GM12878 (cell line): ENCODE measurements at regions not wholly inside any gene's neighbourhood (a gene's known extent, or its start where the extent isn't known, plus 50 kb on each side); places are given as distances from the start of the nearest gene placed in this dataset.

Experiments used
- ATAC-seq: fragments of 200-7000 bp; cut with Tn5 transposase; 3 replicates; pipeline ENCODE4 v1.9.1; 2020; ENCODE audit warnings: mild to moderate bottlenecking, moderate library complexity
- BruUV-seq: library from RNA; stranded (reverse); fragments of 400-500 nt; replicated peaks from 2 replicates; lab custom pipeline; 2021; lab: Mats Ljungman, UMichigan
- CTCF ChIA-PET: fragments of 300-600 bp; sonication (Branson Sonifier 250); formaldehyde crosslinking; extraction: SDS; loops from one replicate; lab custom pipeline; 2021; ENCODE audit warnings: inconsistent platforms; lab: Yijun Ruan, JAX
- POLR2A ChIA-PET: fragments of 350-600 bp; formaldehyde crosslinking; extraction: SDS; loops from one replicate; lab custom pipeline; 2021; ENCODE audit warnings: inconsistent platforms; lab: Charles Lee
- RAD21 ChIA-PET: fragments of 300-600 bp; sonication (Branson Sonifier 250); formaldehyde crosslinking; loops from one replicate; lab custom pipeline; 2023; ENCODE audit warnings: antibody characterized with exemption; ENCODE audit not compliant: unreplicated experiment; lab: Charles Lee
- SMC1A ChIA-PET: fragments of 300-600 bp; sonication (Branson Sonifier 250); formaldehyde crosslinking; loops from one replicate; lab custom pipeline; 2023; ENCODE audit not compliant: unreplicated experiment, uncharacterized antibody; lab: Charles Lee
- DNase-seq: peaks from one replicate; pipeline ENCODE4 v3.0.0-alpha.2; 2011; ENCODE audit warnings: low read depth, low spot score
- FAIRE-seq: peaks from 3 replicates; lab custom pipeline; 2011; peaks lifted over from hg19 to GRCh38; lab: Jason Lieb, UNC
- H2AFZ ChIP-seq: 2 replicates; pipeline ENCODE4 v1.6.0; 2011; ENCODE audit warnings: low read depth, low read length, control low read depth; ENCODE audit not compliant: control insufficient read depth
- H3K27ac ChIP-seq: 2 replicates; pipeline ENCODE4 v1.5.1; 2011; ENCODE audit warnings: control low read depth; ENCODE audit not compliant: control insufficient read depth, insufficient read depth
- H3K27me3 ChIP-seq, 2 experiments: replicated peaks in 1 of 2; 2 replicates each; pipeline versions ENCODE4 v1.6.0 to v1.6.1; 2011; ENCODE audit warnings: low read length in 1 of 2; ENCODE audit not compliant: control insufficient read depth in 2 of 2, insufficient read depth in 2 of 2
- H3K36me3 ChIP-seq, 2 experiments: 2 replicates each; pipeline ENCODE4 v1.5.1; 2011; ENCODE audit warnings: low read length in 1 of 2; ENCODE audit not compliant: control insufficient read depth in 2 of 2, insufficient read depth in 2 of 2
- H3K4me1 ChIP-seq: 2 replicates; pipeline ENCODE4 v1.6.1; 2011; ENCODE audit warnings: mild to moderate bottlenecking, low read length, moderate library complexity, mixed read lengths; ENCODE audit not compliant: control insufficient read depth, insufficient read depth
- H3K4me2 ChIP-seq: 2 replicates; pipeline ENCODE4 v1.6.0; 2011; ENCODE audit warnings: control low read depth; ENCODE audit not compliant: control insufficient read depth, insufficient read depth
- H3K4me3 ChIP-seq: fragments of 200-600 bp; sonication (generic); 2 replicates; pipeline ENCODE4 v1.5.1; 2016
- H3K79me2 ChIP-seq: 2 replicates; pipeline ENCODE4 v1.6.0; 2011; ENCODE audit warnings: low read length; ENCODE audit not compliant: control insufficient read depth, insufficient read depth
- H3K9ac ChIP-seq: 2 replicates; pipeline ENCODE4 v1.8.0; 2011; ENCODE audit warnings: low read length, control low read depth, mixed read lengths; ENCODE audit not compliant: control insufficient read depth, insufficient read depth
- H3K9me3 ChIP-seq: replicated peaks from 3 replicates; pipeline ENCODE4 v1.5.1; 2011; ENCODE audit warnings: mild to moderate bottlenecking, low read length; ENCODE audit not compliant: control insufficient read depth, insufficient read depth
- H4K20me1 ChIP-seq: 2 replicates; pipeline ENCODE4 v1.6.0; 2011; ENCODE audit not compliant: control insufficient read depth, insufficient read depth
- BRCA1 ChIP-seq: IDR thresholded peaks from 2 replicates; pipeline ENCODE4 v1.6.1; 2011; ENCODE audit warnings: low read depth, low read length, improper control_type of control experiment
- ELK1 ChIP-seq: IDR thresholded peaks from 2 replicates; pipeline ENCODE4 v1.6.1; 2012; ENCODE audit warnings: low read depth, low read length, improper control_type of control experiment
- ESRRA ChIP-seq: IDR thresholded peaks from 2 replicates; pipeline ENCODE4 v1.6.1; 2012; ENCODE audit warnings: mild to moderate bottlenecking, low read length, improper control_type of control experiment
- FOXK2 ChIP-seq: fragments of 450-650 bp; IDR thresholded peaks from 2 replicates; pipeline ENCODE4 v1.6.1; 2017; ENCODE audit warnings: mild to moderate bottlenecking, moderate library complexity
- JUNB ChIP-seq: IDR thresholded peaks from 2 replicates; pipeline ENCODE4 v1.6.1; 2016; ENCODE audit warnings: antibody characterized with exemption, mild to moderate bottlenecking
- PAX8 ChIP-seq: fragments of 450-650 bp; IDR thresholded peaks from 2 replicates; pipeline ENCODE4 v1.6.1; 2017; ENCODE audit warnings: mild to moderate bottlenecking, moderate library complexity
- PML ChIP-seq: IDR thresholded peaks from 2 replicates; pipeline ENCODE4 v1.6.1; 2012; ENCODE audit warnings: low read length, inconsistent platforms
- RAD21 ChIP-seq: IDR thresholded peaks from 2 replicates; pipeline ENCODE4 v1.6.1; 2011; ENCODE audit warnings: mild to moderate bottlenecking, low read depth, low read length, moderate library complexity; ENCODE audit not compliant: insufficient read depth
- RUNX3 ChIP-seq: IDR thresholded peaks from 2 replicates; pipeline ENCODE4 v1.6.1; 2012; ENCODE audit warnings: low read length, inconsistent platforms
- STAT3 ChIP-seq: IDR thresholded peaks from 2 replicates; pipeline ENCODE4 v1.6.1; 2011; ENCODE audit warnings: low read depth, low read length, improper control_type of control experiment
- TBL1XR1 ChIP-seq: IDR thresholded peaks from 2 replicates; pipeline ENCODE4 v1.6.1; 2012; ENCODE audit warnings: low read depth, low read length, improper control_type of control experiment
- USF1 ChIP-seq: IDR thresholded peaks from 2 replicates; pipeline ENCODE4 v1.6.1; 2011; ENCODE audit warnings: borderline replicate concordance, low read depth, mild to moderate bottlenecking, moderate library complexity, mixed read lengths, low read length; ENCODE audit not compliant: insufficient read depth; ENCODE audit errors: extremely low read length
- YBX1 ChIP-seq: fragments of 450-650 bp; IDR thresholded peaks from 2 replicates; pipeline ENCODE4 v1.6.1; 2016; ENCODE audit warnings: antibody characterized with exemption
- WGBS: methylation state at CpG from one replicate; pipeline ENCODE4 v1.1.6; 2016; ENCODE audit warnings: low lambda C conversion rate; ENCODE audit not compliant: insufficient replicate concordance, insufficient coverage; ENCODE audit errors: missing lambda C conversion rate; 5-methylcytosine and 5-hydroxymethylcytosine counted together
- in situ Hi-C: fragments of 300-500 bp; cut with MboI; formaldehyde crosslinking; loops from 9 replicates; pipeline ENCODE4 v1.14.3; 2018; ENCODE audit warnings: mixed read lengths
- intact Hi-C: fragments of 100-400 bp; cut with micrococcal nuclease; formaldehyde crosslinking; loops from one replicate; pipeline ENCODE4 v1.14.2; 2022; ENCODE audit not compliant: unreplicated experiment
- TF ChIP-seq, protein P1 (sequence below): IDR thresholded peaks from 2 replicates; pipeline ENCODE4 v1.6.1; 2012; ENCODE audit warnings: low read depth, low read length, improper control_type of control experiment

GRCh38 chr13:110993788-110994187 lies 78.9 kb upstream of the ANKRD10 start:
- Histone ChIP-seq H3K9me3 (no peaks in the 10 kb centered on the region; the same call in 2 of the 3 replicates), H3K79me2 (no peaks in the 10 kb centered on the region), H3K27me3 (no peaks in the 10 kb centered on the region), H4K20me1 (no peaks in the 10 kb centered on the region), H3K36me3 (no peaks in the 10 kb centered on the region), H3K4me1 (no peaks in the 10 kb centered on the region), H3K4me3 (no peak overlapping the region), H3K9ac (no peak overlapping the region), H3K27ac (no peak overlapping the region), H3K4me2 (no peak overlapping the region), H2AFZ (no peak overlapping the region)
- intact Hi-C loops: no loop called here
- TF ChIP-seq ELK1 (no peak), STAT3 (no peak), RUNX3 (no peak)
- DNase-seq (no peak), FAIRE-seq (no peak), ATAC-seq (no peak)
- ChIA-PET RAD21 (no interaction called here), SMC1A (interaction anchor here (1.9 kb wide), 1 partner anchor 9 kb away, joined by 6 read pairs; no protein-coding TSS in a partner anchor), POLR2A (no interaction called here), CTCF (no interaction called here)
- in situ Hi-C loops: no loop called here
- 76% methylated on average over 5 of the region's 5 CpGs for WGBS
- BruUV-seq: no TSS peak

DNA sequence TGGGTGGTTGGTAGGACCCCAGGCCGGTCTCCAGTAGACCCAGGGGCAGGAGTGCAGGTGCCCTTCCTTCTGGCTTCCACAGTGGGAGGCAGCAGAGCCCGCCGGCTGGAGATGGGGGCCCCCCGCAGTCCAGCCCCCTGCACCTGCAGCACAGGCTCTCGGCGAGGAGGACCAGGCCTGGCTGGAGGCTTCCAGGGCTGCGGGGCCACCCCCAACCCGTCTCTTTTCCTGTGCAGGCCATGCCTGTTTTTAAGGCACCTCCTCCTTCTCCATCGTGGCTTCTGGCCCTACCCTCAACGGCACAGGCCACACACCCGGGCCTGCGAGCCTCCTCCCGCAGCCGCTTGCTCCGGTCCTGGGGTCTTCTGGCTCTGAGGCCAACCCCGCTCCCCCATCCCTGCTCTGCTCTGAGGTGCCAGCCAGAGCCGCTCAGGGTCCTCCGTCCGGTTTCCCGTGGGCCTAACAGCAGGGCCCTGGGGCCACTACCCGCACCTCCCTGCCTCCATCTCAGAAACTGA lies 77.2 kb upstream of the ANKRD10 start:
- TF ChIP-seq PML: no peak
- no peak for TF ChIP-seq YBX1
- TF ChIP-seq ESRRA: no peak
- TF ChIP-seq, protein P1, sequence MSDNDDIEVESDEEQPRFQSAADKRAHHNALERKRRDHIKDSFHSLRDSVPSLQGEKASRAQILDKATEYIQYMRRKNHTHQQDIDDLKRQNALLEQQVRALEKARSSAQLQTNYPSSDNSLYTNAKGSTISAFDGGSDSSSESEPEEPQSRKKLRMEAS: no peak
- no peak for TF ChIP-seq PAX8
- TF ChIP-seq TBL1XR1: no peak
- TF ChIP-seq BRCA1: no peak
- no peak for TF ChIP-seq FOXK2
- no peak for TF ChIP-seq USF1
- no peak for TF ChIP-seq JUNB
- no peak for TF ChIP-seq RAD21
- FAIRE-seq (no peak), DNase-seq (no peak), ATAC-seq (no peak)
- Histone ChIP-seq H3K4me2 (no peak overlapping the region), H3K4me3 (no peak overlapping the region), H3K27me3 (no peaks in the 10 kb centered on the region), H4K20me1 (no peaks in the 10 kb centered on the region), H3K4me1 (no peaks in the 10 kb centered on the region), H3K79me2 (no peaks in the 10 kb centered on the region), H2AFZ (no peak overlapping the region), H3K9ac (no peak overlapping the region), H3K9me3 (no peaks in the 10 kb centered on the region), H3K36me3 (no peaks in the 10 kb centered on the region), H3K27ac (no peak overlapping the region)
- RAD21 ChIA-PET: no interaction called here
- CTCF ChIA-PET: no interaction called here
- WGBS: 64% methylated on average over 16 of the region's 21 CpGs
- SMC1A ChIA-PET: no interaction called here
- POLR2A ChIA-PET: no interaction called here
- in situ Hi-C loops (no loop called here), intact Hi-C loops (no loop called here)
- BruUV-seq: no TSS peak
